ENCODE measurements at regions not wholly inside any gene's neighbourhood (a gene's known extent, or its start where the extent isn't known, plus 50 kb on each side); places are given as distances from the start of the nearest gene placed in this dataset.

DNA sequence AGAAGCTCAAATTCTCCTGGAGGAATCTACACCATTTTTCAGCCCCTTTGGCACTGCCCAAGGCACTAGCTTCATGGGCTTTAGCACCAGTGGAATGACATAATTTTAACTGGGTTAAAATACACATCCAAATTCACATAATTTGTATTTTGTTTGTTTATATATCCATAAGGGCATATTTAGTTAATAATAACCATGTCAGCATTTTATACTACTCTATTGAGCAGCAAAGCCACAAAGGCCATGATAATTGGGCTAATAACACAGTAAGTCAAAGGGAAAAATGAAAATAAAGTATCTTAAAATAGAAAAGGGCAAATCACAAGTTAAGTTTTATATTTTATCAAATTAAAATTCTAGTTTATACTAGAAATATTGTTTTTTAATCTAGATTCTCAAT lies 262.7 kb upstream of the TACR3 start:
- TF ChIP-seq CTCF (IDR thresholded peaks at IDR 0.05; ENCODE audit: low read length) (no peak), EZH2 (IDR thresholded peaks at IDR 0.05; ENCODE audit: borderline replicate concordance, low read length) (no peak)

Measured in OCI-LY1 (cell line).